A673 (cell line): ENCODE measurements at regions not wholly inside any gene's neighbourhood (a gene's known extent, or its start where the extent isn't known, plus 50 kb on each side); places are given as distances from the start of the nearest gene placed in this dataset.

ENCODE experiments used
- BruUV-seq: library from RNA; stranded (reverse); fragments of 400-500 nt; replicated peaks from 2 replicates; lab custom pipeline; 2021; lab: Mats Ljungman, UMichigan
- CTCF ChIA-PET: fragments of 300-600 bp; sonication (Branson Sonifier 250); formaldehyde crosslinking; loops from one replicate; lab custom pipeline; 2022; ENCODE audit warnings: antibody characterized with exemption; lab: Charles Lee
- POLR2A ChIA-PET: fragments of 300-600 bp; sonication (Branson Sonifier 250); formaldehyde crosslinking; loops from one replicate; lab custom pipeline; 2022; ENCODE audit warnings: antibody characterized with exemption; ENCODE audit not compliant: low non-redundant PET; lab: Charles Lee
- DNase-seq: peaks from one replicate; pipeline ENCODE4 v3.0.0-alpha.2; 2015; ENCODE audit warnings: low spot score
- H3K27ac ChIP-seq: fragments of 200-600 bp; sonication (generic); 2 replicates; pipeline ENCODE4 v1.5.1; 2016; ENCODE audit warnings: mixed run types, low read depth, mild to moderate bottlenecking, mixed read lengths, antibody characterized with exemption, low read length; ENCODE audit not compliant: poor library complexity, severe bottlenecking
- H3K27me3 ChIP-seq: fragments of 200-600 bp; sonication (generic); replicated peaks from 2 replicates; pipeline ENCODE4 v1.6.1; 2017; ENCODE audit warnings: mixed run types, low read depth, mild to moderate bottlenecking, mixed read lengths, antibody characterized with exemption, low read length; ENCODE audit not compliant: insufficient read depth, poor library complexity
- H3K36me3 ChIP-seq: fragments of 200-600 bp; sonication (generic); 2 replicates; pipeline ENCODE4 v1.6.1; 2016; ENCODE audit warnings: mixed run types, mild to moderate bottlenecking, mixed read lengths, antibody characterized with exemption, low read length; ENCODE audit not compliant: insufficient read depth, poor library complexity, severe bottlenecking
- H3K4me1 ChIP-seq: fragments of 200-600 bp; sonication (generic); 2 replicates; pipeline ENCODE4 v1.6.1; 2017; ENCODE audit warnings: mixed run types, mild to moderate bottlenecking, mixed read lengths, antibody characterized with exemption, low read length; ENCODE audit not compliant: insufficient read depth, poor library complexity, severe bottlenecking
- H3K4me3 ChIP-seq: fragments of 200-600 bp; sonication (generic); 2 replicates; pipeline ENCODE4 v1.5.1; 2016; ENCODE audit warnings: low read depth, mixed run types, mild to moderate bottlenecking, mixed read lengths, low read length; ENCODE audit not compliant: poor library complexity, severe bottlenecking
- H3K9me3 ChIP-seq: fragments of 200-600 bp; sonication (generic); 2 replicates; pipeline ENCODE4 v1.6.1; 2016; ENCODE audit warnings: mixed run types, low read depth, mild to moderate bottlenecking, mixed read lengths, antibody characterized with exemption, low read length; ENCODE audit not compliant: poor library complexity, severe bottlenecking
- CTCF ChIP-seq: fragments of 300-800, 200-600 bp; sonication (generic); conservative IDR thresholded peaks from 2 replicates; pipeline ENCODE4 v1.5.1; 2017; ENCODE audit warnings: low read depth, mild to moderate bottlenecking, antibody characterized with exemption, low read length, moderate library complexity, mixed read lengths
- EZH2 ChIP-seq: fragments of 200-600 bp; sonication (generic); IDR thresholded peaks from 2 replicates; pipeline ENCODE4 v1.6.1; 2017; ENCODE audit warnings: borderline replicate concordance, low read depth, mild to moderate bottlenecking, mixed read lengths, antibody characterized with exemption, low read length; ENCODE audit not compliant: poor library complexity, severe bottlenecking
- intact Hi-C: fragments of 100-400 bp; cut with micrococcal nuclease; formaldehyde crosslinking; loops from one replicate; pipeline ENCODE4 v1.10.0; 2022; ENCODE audit not compliant: unreplicated experiment

GRCh38 chr2:140122001-140122400 lies 1341.8 kb upstream of the NXPH2 start:
- Histone ChIP-seq H3K27me3 (no peaks in the 10 kb centered on the region), H3K36me3 (no peaks in the 10 kb centered on the region), H3K9me3 (no peaks in the 10 kb centered on the region), H3K4me1 (peaks cover 2% of the 10 kb centered on the region), H3K4me3 (no peak overlapping the region), H3K27ac (no peak overlapping the region)
- DNase-seq: no peak
- intact Hi-C loops: no loop called here
- BruUV-seq: no TSS peak
- POLR2A ChIA-PET: no interaction called here
- TF ChIP-seq CTCF: no peak
- no peak for TF ChIP-seq EZH2
- CTCF ChIA-PET: no interaction called here

GRCh38 chr2:140117386-140117785 lies 1337.2 kb upstream of the NXPH2 start:
- Histone ChIP-seq H3K27me3 (no peaks in the 10 kb centered on the region), H3K4me1 (peaks cover 3% of the 10 kb centered on the region), H3K36me3 (no peaks in the 10 kb centered on the region), H3K4me3 (no peak overlapping the region), H3K9me3 (no peaks in the 10 kb centered on the region), H3K27ac (no peak overlapping the region)
- intact Hi-C loops: no loop called here
- ChIA-PET CTCF (no interaction called here), POLR2A (no interaction called here)
- DNase-seq: peak; percentile 37
- BruUV-seq: no TSS peak
- TF ChIP-seq CTCF: no peak
- TF ChIP-seq EZH2: no peak

GRCh38 chr2:140108706-140109475 lies 1328.7 kb upstream of the NXPH2 start:
- peaks cover 9% of the 10 kb centered on the region for H3K9me3 ChIP-seq
- no peaks in the 10 kb centered on the region for H3K36me3 ChIP-seq
- POLR2A ChIA-PET: no interaction called here
- peaks cover 11% of the 10 kb centered on the region for H3K4me1 ChIP-seq
- H3K27me3 ChIP-seq: no peaks in the 10 kb centered on the region
- no peak overlapping the region for H3K27ac ChIP-seq
- no peak for DNase-seq
- intact Hi-C loops: no loop called here
- BruUV-seq: no TSS peak
- CTCF ChIA-PET: no interaction called here
- H3K4me3 ChIP-seq: no peak overlapping the region
- TF ChIP-seq CTCF: no peak
- no peak for TF ChIP-seq EZH2
